ENCODE measurements at regions not wholly inside any gene's neighbourhood (a gene's known extent, or its start where the extent isn't known, plus 50 kb on each side); places are given as distances from the start of the nearest gene placed in this dataset.

- DNase-seq (ENCODE audit: low read depth) = no peak
- ChIA-PET CTCF (interaction anchor here (0.6 kb wide), 1 partner anchor 878 kb away, joined by 3 read pairs; no protein-coding TSS in a partner anchor), POLR2A (no interaction called here)
- no peaks in the 10 kb centered on the region for H3K27me3 ChIP-seq (ENCODE audit: control insufficient read depth, insufficient read depth, low read length)
- no peak for TF ChIP-seq CTCF (IDR thresholded peaks at IDR 0.05; ENCODE audit: insufficient read depth, low read depth, low read length)
- no peak overlapping the region for H3K4me3 ChIP-seq (ENCODE audit: low read depth, low read length)
- no peaks in the 10 kb centered on the region for H3K36me3 ChIP-seq (ENCODE audit: control insufficient read depth, insufficient read depth, low read length)
Observed at GRCh38 chr22:48433647-48434046, 1394.0 kb downstream of the BRD1 start.

- Histone ChIP-seq H3K4me3 (ENCODE audit: low read depth, low read length) (no peak overlapping the region), H3K36me3 (ENCODE audit: control insufficient read depth, insufficient read depth, low read length) (no peaks in the 10 kb centered on the region), H3K27me3 (ENCODE audit: control insufficient read depth, insufficient read depth, low read length) (no peaks in the 10 kb centered on the region)
- ChIA-PET POLR2A (no interaction called here), CTCF (no interaction called here)
- TF ChIP-seq CTCF (IDR thresholded peaks at IDR 0.05; ENCODE audit: insufficient read depth, low read depth, low read length) = no peak
- no peak for DNase-seq (ENCODE audit: low read depth)
Observed at GRCh38 chr22:48432781-48433518, 1394.7 kb downstream of the BRD1 start.

GRCh38 chr22:48431536-48432315 lies 1395.9 kb downstream of the BRD1 start:
- no peaks in the 10 kb centered on the region for H3K36me3 ChIP-seq (ENCODE audit: control insufficient read depth, insufficient read depth, low read length)
- TF ChIP-seq CTCF (IDR thresholded peaks at IDR 0.05; ENCODE audit: insufficient read depth, low read depth, low read length) = no peak
- no peak overlapping the region for H3K4me3 ChIP-seq (ENCODE audit: low read depth, low read length)
- DNase-seq (ENCODE audit: low read depth) = no peak
- no peaks in the 10 kb centered on the region for H3K27me3 ChIP-seq (ENCODE audit: control insufficient read depth, insufficient read depth, low read length)
- ChIA-PET CTCF (no interaction called here), POLR2A (no interaction called here)

GRCh38 chr22:48431014-48431413 lies 1396.7 kb downstream of the BRD1 start:
- POLR2A ChIA-PET = no interaction called here
- no peak for TF ChIP-seq CTCF (IDR thresholded peaks at IDR 0.05; ENCODE audit: insufficient read depth, low read depth, low read length)
- Histone ChIP-seq H3K27me3 (ENCODE audit: control insufficient read depth, insufficient read depth, low read length) (no peaks in the 10 kb centered on the region), H3K36me3 (ENCODE audit: control insufficient read depth, insufficient read depth, low read length) (no peaks in the 10 kb centered on the region), H3K4me3 (ENCODE audit: low read depth, low read length) (no peak overlapping the region)
- DNase-seq (ENCODE audit: low read depth) = no peak
- CTCF ChIA-PET = no interaction called here

- TF ChIP-seq CTCF (IDR thresholded peaks at IDR 0.05; ENCODE audit: insufficient read depth, low read depth, low read length) = no peak
- ChIA-PET CTCF (no interaction called here), POLR2A (no interaction called here)
- H3K4me3 ChIP-seq (ENCODE audit: low read depth, low read length) = no peak overlapping the region
- no peak for DNase-seq (ENCODE audit: low read depth)
- H3K36me3 ChIP-seq (ENCODE audit: control insufficient read depth, insufficient read depth, low read length) = no peaks in the 10 kb centered on the region
- H3K27me3 ChIP-seq (ENCODE audit: control insufficient read depth, insufficient read depth, low read length) = no peaks in the 10 kb centered on the region
Observed at GRCh38 chr22:48429446-48430020, 1398.1 kb downstream of the BRD1 start.

All from BJ (cell line).